Gastrocnemius medialis (tissue), 4 donors: ENCODE measurements at regions not wholly inside any gene's neighbourhood (a gene's known extent, or its start where the extent isn't known, plus 50 kb on each side); places are given as distances from the start of the nearest gene placed in this dataset.

ENCODE experiments used
- CTCF ChIP-seq, 5 experiments: fragments of 450-650 bp in 3 of 5; fragments of 200-600 bp in 2 of 5; sonication (generic) in 2 of 5; IDR thresholded peaks in 4 of 5; conservative IDR thresholded peaks in 1 of 5; 1 replicate in 4 of 5; 2 replicates in 1 of 5; pipeline ENCODE4 v1.5.1; 2016 to 2019; ENCODE audit warnings: antibody characterized with exemption in 5 of 5, mild to moderate bottlenecking in 3 of 5, moderate library complexity in 3 of 5
- POLR2A ChIP-seq, 2 donors: fragments of 450-650 bp; IDR thresholded peaks; one replicate each; pipeline ENCODE4 v1.6.1; 2017; ENCODE audit warnings: antibody characterized with exemption in 2 of 2, mild to moderate bottlenecking in 2 of 2, moderate library complexity in 2 of 2

- TF ChIP-seq CTCF (IDR thresholded peaks at IDR 0.05 in 4 of 5, conservative IDR thresholded peaks at IDR 0.05 in 1 of 5) (no peak), POLR2A (IDR thresholded peaks at IDR 0.05) (no peak)
Observed at GRCh38 chr5:175047048-175047447, 322.7 kb downstream of the MSX2 start.
